ENCODE measurements at regions not wholly inside any gene's neighbourhood (a gene's known extent, or its start where the extent isn't known, plus 50 kb on each side); places are given as distances from the start of the nearest gene placed in this dataset.

- ATAC-seq: no peak
- no TSS peak for BruUV-seq (replicated peaks)
- WGBS (ENCODE audit: insufficient coverage, insufficient replicate concordance, low lambda C conversion rate, missing lambda C conversion rate): 0% methylated on average over 1 of the region's 1 CpG
Measured at GRCh38 chr3:86785386-86785785, 205.6 kb downstream of the VGLL3 start.

More at GRCh38 chr3:86785386-86785785, 205.6 kb downstream of the VGLL3 start:
- H3K27me3 ChIP-seq (replicated peaks in 1 of 2; ENCODE audit: control insufficient read depth in 2 of 2, insufficient read depth in 2 of 2, low read length in 1 of 2): no peaks in the 10 kb centered on the region
- no peaks in the 10 kb centered on the region for H4K20me1 ChIP-seq (ENCODE audit: control insufficient read depth, insufficient read depth)
- ChIA-PET CTCF (no interaction called here), SMC1A (ENCODE audit: uncharacterized antibody, unreplicated experiment) (no interaction called here), POLR2A (no interaction called here), RAD21 (ENCODE audit: unreplicated experiment) (no interaction called here)
- no peak for FAIRE-seq
- no peaks in the 10 kb centered on the region for H3K79me2 ChIP-seq (ENCODE audit: control insufficient read depth, insufficient read depth, low read length)
- no peak for TF ChIP-seq MYB (IDR thresholded peaks at IDR 0.05; ENCODE audit: borderline replicate concordance, low read depth, low read length)
- no peak for TF ChIP-seq SUPT20H (IDR thresholded peaks at IDR 0.05; ENCODE audit: borderline replicate concordance, control insufficient read depth, low read depth, low read length)
- TF ChIP-seq CBX5 (IDR thresholded peaks at IDR 0.05; ENCODE audit: low read depth): no peak
- TF ChIP-seq USF1 (IDR thresholded peaks at IDR 0.05; ENCODE audit: borderline replicate concordance, extremely low read length, insufficient read depth, low read depth, low read length): no peak
- TF ChIP-seq IRF4 (IDR thresholded peaks at IDR 0.05; ENCODE audit: low read depth, low read length): no peak
- no peak for TF ChIP-seq ZSCAN29 (IDR thresholded peaks at IDR 0.05)
- TF ChIP-seq PBX3 (IDR thresholded peaks at IDR 0.05; ENCODE audit: insufficient replicate concordance, low read depth, low read length): no peak
- no peak for TF ChIP-seq SP1 (IDR thresholded peaks at IDR 0.05; ENCODE audit: low read depth, low read length)
- TF ChIP-seq STAT1 (conservative IDR thresholded peaks at IDR 0.05): no peak
- no peak for TF ChIP-seq ZNF24 (IDR thresholded peaks at IDR 0.05)
- no peak for TF ChIP-seq SUZ12 (IDR thresholded peaks at IDR 0.05; ENCODE audit: unreplicated experiment)
- TF ChIP-seq ZNF687 (IDR thresholded peaks at IDR 0.05): no peak
- TF ChIP-seq HDAC6 (IDR thresholded peaks at IDR 0.05; ENCODE audit: unreplicated experiment): no peak
- TF ChIP-seq POLR2AphosphoS2 (IDR thresholded peaks at IDR 0.05; ENCODE audit: low read depth, low read length): no peak
- DNase-seq (ENCODE audit: low read depth, low spot score): no peak
- H3K36me3 ChIP-seq (ENCODE audit: control insufficient read depth in 2 of 2, insufficient read depth in 2 of 2, low read length in 1 of 2): no peaks in the 10 kb centered on the region
- H3K4me1 ChIP-seq (ENCODE audit: control insufficient read depth, insufficient read depth, low read length): no peaks in the 10 kb centered on the region
- H2AFZ ChIP-seq (ENCODE audit: control insufficient read depth, low read depth, low read length): no peak overlapping the region
- no peak overlapping the region for H3K4me2 ChIP-seq (ENCODE audit: control insufficient read depth, insufficient read depth)
- no peak overlapping the region for H3K4me3 ChIP-seq
- intact Hi-C loops (cut with micrococcal nuclease; ENCODE audit: unreplicated experiment) (no loop called here), in situ Hi-C loops (cut with MboI) (loop anchor here (10.0 to 25.0 kb wide), 2 partner anchors 299 to 377 kb away; no protein-coding TSS in a partner anchor)
- no peak overlapping the region for H3K9ac ChIP-seq (ENCODE audit: control insufficient read depth, insufficient read depth, low read length)
- H3K27ac ChIP-seq (ENCODE audit: control insufficient read depth, insufficient read depth): no peak overlapping the region
- no peaks in the 10 kb centered on the region for H3K9me3 ChIP-seq (replicated peaks; ENCODE audit: control insufficient read depth, insufficient read depth, low read length)
